ENCODE measurements at regions not wholly inside any gene's neighbourhood (a gene's known extent, or its start where the extent isn't known, plus 50 kb on each side); places are given as distances from the start of the nearest gene placed in this dataset.

GRCh38 chr15:26178640-26179220, 315.6 kb upstream of the ATP10A start:
- H3K9me3 ChIP-seq (ENCODE audit: control insufficient read depth, low read depth, low read length) = no peaks in the 10 kb centered on the region
- H3K9ac ChIP-seq (ENCODE audit: low read length) = no peak overlapping the region
- H3K27me3 ChIP-seq (ENCODE audit: control insufficient read depth, insufficient read depth, low read length) = no peaks in the 10 kb centered on the region
- peaks cover 3% of the 10 kb centered on the region for H3K4me1 ChIP-seq (ENCODE audit: control insufficient read depth, low read depth, low read length)
- no peaks in the 10 kb centered on the region for H3K36me3 ChIP-seq (ENCODE audit: control insufficient read depth, low read depth, low read length)
- no peak overlapping the region for H3K4me3 ChIP-seq (ENCODE audit: low read length)
- H3K27ac ChIP-seq (ENCODE audit: low read length) = no peak overlapping the region

- H3K9ac ChIP-seq (ENCODE audit: low read length) = no peak overlapping the region
- H3K27me3 ChIP-seq (ENCODE audit: control insufficient read depth, insufficient read depth, low read length) = no peaks in the 10 kb centered on the region
- H3K36me3 ChIP-seq (ENCODE audit: control insufficient read depth, low read depth, low read length) = no peaks in the 10 kb centered on the region
- H3K9me3 ChIP-seq (ENCODE audit: control insufficient read depth, low read depth, low read length) = no peaks in the 10 kb centered on the region
- no peak overlapping the region for H3K27ac ChIP-seq (ENCODE audit: low read length)
- H3K4me1 ChIP-seq (ENCODE audit: control insufficient read depth, low read depth, low read length) = peaks cover 3% of the 10 kb centered on the region
- no peak overlapping the region for H3K4me3 ChIP-seq (ENCODE audit: low read length)
Observed at GRCh38 chr15:26177816-26178215, 314.7 kb upstream of the ATP10A start.

- H3K4me3 ChIP-seq (ENCODE audit: low read length) = no peak overlapping the region
- H3K9ac ChIP-seq (ENCODE audit: low read length) = no peak overlapping the region
- H3K27ac ChIP-seq (ENCODE audit: low read length) = no peak overlapping the region
- H3K4me1 ChIP-seq (ENCODE audit: control insufficient read depth, low read depth, low read length) = peaks cover 3% of the 10 kb centered on the region
- no peaks in the 10 kb centered on the region for H3K36me3 ChIP-seq (ENCODE audit: control insufficient read depth, low read depth, low read length)
- no peaks in the 10 kb centered on the region for H3K9me3 ChIP-seq (ENCODE audit: control insufficient read depth, low read depth, low read length)
- no peaks in the 10 kb centered on the region for H3K27me3 ChIP-seq (ENCODE audit: control insufficient read depth, insufficient read depth, low read length)
Observed at GRCh38 chr15:26176831-26177230, 313.7 kb upstream of the ATP10A start.

- H3K9me3 ChIP-seq (ENCODE audit: control insufficient read depth, low read depth, low read length) = no peaks in the 10 kb centered on the region
- no peak overlapping the region for H3K27ac ChIP-seq (ENCODE audit: low read length)
- H3K27me3 ChIP-seq (ENCODE audit: control insufficient read depth, insufficient read depth, low read length) = no peaks in the 10 kb centered on the region
- peaks cover 13% of the 10 kb centered on the region for H3K4me1 ChIP-seq (ENCODE audit: control insufficient read depth, low read depth, low read length)
- H3K4me3 ChIP-seq (ENCODE audit: low read length) = no peak overlapping the region
- H3K36me3 ChIP-seq (ENCODE audit: control insufficient read depth, low read depth, low read length) = no peaks in the 10 kb centered on the region
- no peak overlapping the region for H3K9ac ChIP-seq (ENCODE audit: low read length)
Observed at GRCh38 chr15:26171266-26171665, 308.1 kb upstream of the ATP10A start.

- Histone ChIP-seq H3K36me3 (ENCODE audit: control insufficient read depth, low read depth, low read length) (no peaks in the 10 kb centered on the region), H3K9me3 (ENCODE audit: control insufficient read depth, low read depth, low read length) (no peaks in the 10 kb centered on the region), H3K4me3 (ENCODE audit: low read length) (no peak overlapping the region), H3K27ac (ENCODE audit: low read length) (no peak overlapping the region), H3K27me3 (ENCODE audit: control insufficient read depth, insufficient read depth, low read length) (no peaks in the 10 kb centered on the region), H3K4me1 (ENCODE audit: control insufficient read depth, low read depth, low read length) (peaks cover 10% of the 10 kb centered on the region), H3K9ac (ENCODE audit: low read length) (no peak overlapping the region)
Observed at GRCh38 chr15:26166429-26166828, 303.3 kb upstream of the ATP10A start.

GRCh38 chr15:26165546-26165945, 302.4 kb upstream of the ATP10A start:
- Histone ChIP-seq H3K36me3 (ENCODE audit: control insufficient read depth, low read depth, low read length) (no peaks in the 10 kb centered on the region), H3K4me3 (ENCODE audit: low read length) (no peak overlapping the region), H3K9me3 (ENCODE audit: control insufficient read depth, low read depth, low read length) (no peaks in the 10 kb centered on the region), H3K27me3 (ENCODE audit: control insufficient read depth, insufficient read depth, low read length) (no peaks in the 10 kb centered on the region), H3K27ac (ENCODE audit: low read length) (no peak overlapping the region), H3K4me1 (ENCODE audit: control insufficient read depth, low read depth, low read length) (peaks cover under 1% of the 10 kb centered on the region), H3K9ac (ENCODE audit: low read length) (no peak overlapping the region)

GRCh38 chr15:26160343-26160742, 297.2 kb upstream of the ATP10A start:
- H3K27ac ChIP-seq (ENCODE audit: low read length) = no peak overlapping the region
- H3K4me3 ChIP-seq (ENCODE audit: low read length) = no peak overlapping the region
- H3K9me3 ChIP-seq (ENCODE audit: control insufficient read depth, low read depth, low read length) = no peaks in the 10 kb centered on the region
- no peaks in the 10 kb centered on the region for H3K36me3 ChIP-seq (ENCODE audit: control insufficient read depth, low read depth, low read length)
- no peaks in the 10 kb centered on the region for H3K4me1 ChIP-seq (ENCODE audit: control insufficient read depth, low read depth, low read length)
- H3K27me3 ChIP-seq (ENCODE audit: control insufficient read depth, insufficient read depth, low read length) = no peaks in the 10 kb centered on the region
- H3K9ac ChIP-seq (ENCODE audit: low read length) = no peak overlapping the region

- Histone ChIP-seq H3K27ac (ENCODE audit: low read length) (no peak overlapping the region), H3K4me1 (ENCODE audit: control insufficient read depth, low read depth, low read length) (no peaks in the 10 kb centered on the region), H3K9ac (ENCODE audit: low read length) (no peak overlapping the region), H3K36me3 (ENCODE audit: control insufficient read depth, low read depth, low read length) (no peaks in the 10 kb centered on the region), H3K27me3 (ENCODE audit: control insufficient read depth, insufficient read depth, low read length) (no peaks in the 10 kb centered on the region), H3K9me3 (ENCODE audit: control insufficient read depth, low read depth, low read length) (no peaks in the 10 kb centered on the region), H3K4me3 (ENCODE audit: low read length) (no peak overlapping the region)
Observed at GRCh38 chr15:26158176-26158575, 295.0 kb upstream of the ATP10A start.

- no peaks in the 10 kb centered on the region for H3K4me1 ChIP-seq (ENCODE audit: control insufficient read depth, low read depth, low read length)
- H3K9ac ChIP-seq (ENCODE audit: low read length) = no peak overlapping the region
- H3K9me3 ChIP-seq (ENCODE audit: control insufficient read depth, low read depth, low read length) = no peaks in the 10 kb centered on the region
- no peaks in the 10 kb centered on the region for H3K27me3 ChIP-seq (ENCODE audit: control insufficient read depth, insufficient read depth, low read length)
- no peaks in the 10 kb centered on the region for H3K36me3 ChIP-seq (ENCODE audit: control insufficient read depth, low read depth, low read length)
- H3K27ac ChIP-seq (ENCODE audit: low read length) = no peak overlapping the region
- no peak overlapping the region for H3K4me3 ChIP-seq (ENCODE audit: low read length)
Observed at GRCh38 chr15:26157081-26157480, 294.0 kb upstream of the ATP10A start.

- Histone ChIP-seq H3K9me3 (ENCODE audit: control insufficient read depth, low read depth, low read length) (no peaks in the 10 kb centered on the region), H3K27me3 (ENCODE audit: control insufficient read depth, insufficient read depth, low read length) (no peaks in the 10 kb centered on the region), H3K4me1 (ENCODE audit: control insufficient read depth, low read depth, low read length) (no peaks in the 10 kb centered on the region), H3K4me3 (ENCODE audit: low read length) (no peak overlapping the region), H3K9ac (ENCODE audit: low read length) (no peak overlapping the region), H3K36me3 (ENCODE audit: control insufficient read depth, low read depth, low read length) (no peaks in the 10 kb centered on the region), H3K27ac (ENCODE audit: low read length) (no peak overlapping the region)
Observed at GRCh38 chr15:26156051-26156450, 292.9 kb upstream of the ATP10A start.

- Histone ChIP-seq H3K36me3 (ENCODE audit: control insufficient read depth, low read depth, low read length) (no peaks in the 10 kb centered on the region), H3K4me1 (ENCODE audit: control insufficient read depth, low read depth, low read length) (no peaks in the 10 kb centered on the region), H3K27me3 (ENCODE audit: control insufficient read depth, insufficient read depth, low read length) (no peaks in the 10 kb centered on the region), H3K4me3 (ENCODE audit: low read length) (no peak overlapping the region), H3K27ac (ENCODE audit: low read length) (no peak overlapping the region), H3K9ac (ENCODE audit: low read length) (no peak overlapping the region), H3K9me3 (ENCODE audit: control insufficient read depth, low read depth, low read length) (no peaks in the 10 kb centered on the region)
Observed at GRCh38 chr15:26148156-26148860, 285.2 kb upstream of the ATP10A start.

- Histone ChIP-seq H3K36me3 (ENCODE audit: control insufficient read depth, low read depth, low read length) (no peaks in the 10 kb centered on the region), H3K27me3 (ENCODE audit: control insufficient read depth, insufficient read depth, low read length) (no peaks in the 10 kb centered on the region), H3K27ac (ENCODE audit: low read length) (no peak overlapping the region), H3K9ac (ENCODE audit: low read length) (no peak overlapping the region), H3K4me3 (ENCODE audit: low read length) (no peak overlapping the region), H3K9me3 (ENCODE audit: control insufficient read depth, low read depth, low read length) (no peaks in the 10 kb centered on the region), H3K4me1 (ENCODE audit: control insufficient read depth, low read depth, low read length) (no peaks in the 10 kb centered on the region)
Observed at GRCh38 chr15:26146202-26146601, 283.1 kb upstream of the ATP10A start.
